ENCODE measurements at regions not wholly inside any gene's neighbourhood (a gene's known extent, or its start where the extent isn't known, plus 50 kb on each side); places are given as distances from the start of the nearest gene placed in this dataset.

GRCh38 chr4:188603646-188604045 lies 464.4 kb downstream of the TRIML1 start:
- TF ChIP-seq ZNF24 (tag by site-specific recombination; IDR thresholded peaks at IDR 0.05) = no peak
- TF ChIP-seq, protein P1, sequence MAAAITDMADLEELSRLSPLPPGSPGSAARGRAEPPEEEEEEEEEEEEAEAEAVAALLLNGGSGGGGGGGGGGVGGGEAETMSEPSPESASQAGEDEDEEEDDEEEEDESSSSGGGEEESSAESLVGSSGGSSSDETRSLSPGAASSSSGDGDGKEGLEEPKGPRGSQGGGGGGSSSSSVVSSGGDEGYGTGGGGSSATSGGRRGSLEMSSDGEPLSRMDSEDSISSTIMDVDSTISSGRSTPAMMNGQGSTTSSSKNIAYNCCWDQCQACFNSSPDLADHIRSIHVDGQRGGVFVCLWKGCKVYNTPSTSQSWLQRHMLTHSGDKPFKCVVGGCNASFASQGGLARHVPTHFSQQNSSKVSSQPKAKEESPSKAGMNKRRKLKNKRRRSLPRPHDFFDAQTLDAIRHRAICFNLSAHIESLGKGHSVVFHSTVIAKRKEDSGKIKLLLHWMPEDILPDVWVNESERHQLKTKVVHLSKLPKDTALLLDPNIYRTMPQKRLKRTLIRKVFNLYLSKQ (tag by site-specific recombination; IDR thresholded peaks at IDR 0.05; ENCODE audit: borderline replicate concordance) = no peak
- TF ChIP-seq ZNF26 (tag by site-specific recombination; IDR thresholded peaks at IDR 0.05) = no peak
- no peak for TF ChIP-seq ZNF274 (IDR thresholded peaks at IDR 0.05; ENCODE audit: low read length)
- TF ChIP-seq ZNF274 (tag by site-specific recombination; IDR thresholded peaks at IDR 0.05; ENCODE audit: borderline replicate concordance) = no peak
- no peak for TF ChIP-seq ZNF121 (tag by site-specific recombination; IDR thresholded peaks at IDR 0.05)
- TF ChIP-seq, protein P2, sequence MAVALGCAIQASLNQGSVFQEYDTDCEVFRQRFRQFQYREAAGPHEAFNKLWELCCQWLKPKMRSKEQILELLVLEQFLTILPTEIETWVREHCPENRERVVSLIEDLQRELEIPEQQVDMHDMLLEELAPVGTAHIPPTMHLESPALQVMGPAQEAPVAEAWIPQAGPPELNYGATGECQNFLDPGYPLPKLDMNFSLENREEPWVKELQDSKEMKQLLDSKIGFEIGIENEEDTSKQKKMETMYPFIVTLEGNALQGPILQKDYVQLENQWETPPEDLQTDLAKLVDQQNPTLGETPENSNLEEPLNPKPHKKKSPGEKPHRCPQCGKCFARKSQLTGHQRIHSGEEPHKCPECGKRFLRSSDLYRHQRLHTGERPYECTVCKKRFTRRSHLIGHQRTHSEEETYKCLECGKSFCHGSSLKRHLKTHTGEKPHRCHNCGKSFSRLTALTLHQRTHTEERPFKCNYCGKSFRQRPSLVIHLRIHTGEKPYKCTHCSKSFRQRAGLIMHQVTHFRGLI (tag by site-specific recombination; IDR thresholded peaks at IDR 0.05) = no peak
